Parathyroid adenoma (tissue), 2 donors: ENCODE measurements at regions not wholly inside any gene's neighbourhood (a gene's known extent, or its start where the extent isn't known, plus 50 kb on each side); places are given as distances from the start of the nearest gene placed in this dataset.

Source experiments
- H2AFZ ChIP-seq: fragments of 300-600 bp; sonication (generic); one replicate; pipeline ENCODE4 v1.7.0; 2017; ENCODE audit warnings: antibody characterized with exemption, mild to moderate bottlenecking
- H3K27ac ChIP-seq: fragments of 300-600 bp; sonication (generic); one replicate; pipeline ENCODE4 v1.7.0; 2017
- H3K27me3 ChIP-seq: fragments of 300-600 bp; sonication (generic); one replicate; pipeline ENCODE4 v1.7.0; 2017; ENCODE audit warnings: low read length; ENCODE audit not compliant: control insufficient read depth, insufficient read depth
- H3K36me3 ChIP-seq: fragments of 300-600 bp; sonication (generic); one replicate; pipeline ENCODE4 v1.7.0; 2017; ENCODE audit warnings: low read length; ENCODE audit not compliant: control insufficient read depth, insufficient read depth
- H3K4me1 ChIP-seq: fragments of 300-600 bp; sonication (generic); one replicate; pipeline ENCODE4 v1.7.0; 2017; ENCODE audit warnings: control low read depth
- H3K4me2 ChIP-seq: fragments of 300-600 bp; sonication (generic); one replicate; pipeline ENCODE4 v1.7.0; 2017; ENCODE audit warnings: low read length
- H3K4me3 ChIP-seq: fragments of 300-600 bp; sonication (generic); one replicate; pipeline ENCODE4 v1.7.0; 2017; ENCODE audit warnings: low read depth, low read length
- H3K79me2 ChIP-seq: fragments of 300-600 bp; sonication (generic); one replicate; pipeline ENCODE4 v1.7.0; 2017; ENCODE audit warnings: control low read depth
- H3K9ac ChIP-seq: fragments of 300-600 bp; sonication (generic); one replicate; pipeline ENCODE4 v1.7.0; 2017; ENCODE audit warnings: mild to moderate bottlenecking
- H3K9me3 ChIP-seq: fragments of 300-600 bp; sonication (generic); one replicate; pipeline ENCODE4 v1.7.0; 2017; ENCODE audit warnings: low read length; ENCODE audit not compliant: control insufficient read depth
- TF ChIP-seq, protein P1 (sequence below): fragments of 300-600 bp; sonication (generic); IDR thresholded peaks from one replicate; pipeline ENCODE4 v1.7.0; 2017; ENCODE audit warnings: antibody characterized with exemption, mild to moderate bottlenecking
- donor health status: primary hyperparathyroidism.

DNA sequence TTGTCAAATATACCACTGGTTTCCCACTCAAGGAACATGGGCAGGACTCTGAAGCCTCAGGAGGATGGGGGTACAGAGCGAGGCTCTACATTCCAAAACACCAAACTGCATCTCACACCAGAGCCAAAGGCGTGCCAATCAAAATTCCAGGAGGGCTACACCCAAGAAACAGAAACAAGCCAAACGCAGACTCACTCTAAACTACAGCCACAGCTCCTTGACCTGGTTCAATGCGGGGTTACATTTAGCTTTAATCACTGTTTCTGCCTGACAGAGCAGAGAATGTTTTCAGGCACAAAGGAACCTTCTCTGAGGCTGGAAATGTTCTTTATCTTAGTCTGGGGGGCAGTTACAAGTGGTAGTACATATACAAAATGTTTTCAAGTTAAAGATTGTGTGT lies 2121.5 kb upstream of the AGA start:
- Histone ChIP-seq H3K4me2 (no peak overlapping the region), H3K9ac (no peak overlapping the region), H3K79me2 (no peaks in the 10 kb centered on the region), H3K36me3 (no peaks in the 10 kb centered on the region), H2AFZ (no peak overlapping the region), H3K4me3 (no peak overlapping the region), H3K9me3 (no peaks in the 10 kb centered on the region), H3K4me1 (no peaks in the 10 kb centered on the region), H3K27me3 (no peaks in the 10 kb centered on the region), H3K27ac (no peak overlapping the region)
- TF ChIP-seq, protein P1, sequence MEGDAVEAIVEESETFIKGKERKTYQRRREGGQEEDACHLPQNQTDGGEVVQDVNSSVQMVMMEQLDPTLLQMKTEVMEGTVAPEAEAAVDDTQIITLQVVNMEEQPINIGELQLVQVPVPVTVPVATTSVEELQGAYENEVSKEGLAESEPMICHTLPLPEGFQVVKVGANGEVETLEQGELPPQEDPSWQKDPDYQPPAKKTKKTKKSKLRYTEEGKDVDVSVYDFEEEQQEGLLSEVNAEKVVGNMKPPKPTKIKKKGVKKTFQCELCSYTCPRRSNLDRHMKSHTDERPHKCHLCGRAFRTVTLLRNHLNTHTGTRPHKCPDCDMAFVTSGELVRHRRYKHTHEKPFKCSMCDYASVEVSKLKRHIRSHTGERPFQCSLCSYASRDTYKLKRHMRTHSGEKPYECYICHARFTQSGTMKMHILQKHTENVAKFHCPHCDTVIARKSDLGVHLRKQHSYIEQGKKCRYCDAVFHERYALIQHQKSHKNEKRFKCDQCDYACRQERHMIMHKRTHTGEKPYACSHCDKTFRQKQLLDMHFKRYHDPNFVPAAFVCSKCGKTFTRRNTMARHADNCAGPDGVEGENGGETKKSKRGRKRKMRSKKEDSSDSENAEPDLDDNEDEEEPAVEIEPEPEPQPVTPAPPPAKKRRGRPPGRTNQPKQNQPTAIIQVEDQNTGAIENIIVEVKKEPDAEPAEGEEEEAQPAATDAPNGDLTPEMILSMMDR, result no peak

DNA sequence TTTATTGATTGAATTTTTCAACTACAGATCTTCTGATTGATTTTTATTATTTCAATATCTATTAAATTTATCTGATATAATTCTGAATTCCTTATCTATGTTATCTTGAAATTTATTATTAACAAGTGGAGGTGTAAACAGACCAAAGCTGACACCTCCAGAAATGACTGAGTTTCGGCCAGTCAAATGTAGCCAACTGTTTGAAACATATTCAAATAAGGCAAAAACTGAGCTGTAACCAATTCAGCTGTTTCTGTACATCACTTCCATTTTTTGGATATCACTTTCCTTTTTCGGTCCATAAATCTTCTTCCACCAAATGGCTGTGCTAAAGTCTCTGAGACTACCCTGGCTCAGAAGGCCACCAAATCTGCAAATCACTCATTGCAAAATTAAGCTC lies 2127.3 kb upstream of the AGA start:
- H2AFZ ChIP-seq, result no peak overlapping the region
- no peaks in the 10 kb centered on the region for H3K4me1 ChIP-seq
- H3K4me3 ChIP-seq, result no peak overlapping the region
- no peaks in the 10 kb centered on the region for H3K27me3 ChIP-seq
- H3K4me2 ChIP-seq, result no peak overlapping the region
- TF ChIP-seq, protein P1, result no peak
- H3K27ac ChIP-seq, result no peak overlapping the region
- no peaks in the 10 kb centered on the region for H3K36me3 ChIP-seq
- no peaks in the 10 kb centered on the region for H3K79me2 ChIP-seq
- H3K9me3 ChIP-seq, result no peaks in the 10 kb centered on the region
- no peak overlapping the region for H3K9ac ChIP-seq

DNA sequence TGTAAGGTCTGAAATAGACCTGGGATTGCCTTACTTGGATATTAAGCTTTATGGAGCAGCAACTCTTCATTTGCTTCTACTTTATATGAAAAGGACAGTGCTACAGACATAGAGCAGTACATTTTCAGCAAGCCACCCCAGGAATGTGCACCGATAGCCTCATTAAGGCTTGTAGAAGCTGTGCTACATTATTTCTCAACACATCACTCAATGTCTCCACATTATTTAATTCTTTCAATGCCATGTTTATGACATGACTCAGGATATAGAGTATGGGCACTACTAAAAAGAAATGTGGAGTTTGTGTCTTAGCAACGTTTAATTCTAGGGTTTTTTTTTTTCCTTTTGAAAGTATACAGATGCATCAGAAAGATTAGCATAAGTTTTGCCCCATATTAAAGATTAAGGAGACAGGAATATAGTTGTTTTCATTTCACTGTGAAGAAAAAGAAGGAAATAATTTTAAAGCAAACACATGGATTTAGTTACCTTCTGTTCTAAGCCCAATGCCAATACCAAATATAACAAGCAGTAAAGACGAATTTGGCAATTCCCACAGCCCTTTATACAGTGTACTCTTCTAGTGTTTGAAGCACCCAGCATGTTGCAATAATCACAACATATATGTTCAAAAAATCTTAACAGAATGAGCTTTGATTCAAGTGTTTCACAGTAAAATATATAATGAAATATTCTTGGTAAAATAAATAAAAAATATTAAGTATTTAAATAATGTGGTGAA lies 2140.1 kb upstream of the AGA start:
- TF ChIP-seq, protein P1, result no peak
- Histone ChIP-seq H3K4me2 (no peak overlapping the region), H2AFZ (no peak overlapping the region)

DNA sequence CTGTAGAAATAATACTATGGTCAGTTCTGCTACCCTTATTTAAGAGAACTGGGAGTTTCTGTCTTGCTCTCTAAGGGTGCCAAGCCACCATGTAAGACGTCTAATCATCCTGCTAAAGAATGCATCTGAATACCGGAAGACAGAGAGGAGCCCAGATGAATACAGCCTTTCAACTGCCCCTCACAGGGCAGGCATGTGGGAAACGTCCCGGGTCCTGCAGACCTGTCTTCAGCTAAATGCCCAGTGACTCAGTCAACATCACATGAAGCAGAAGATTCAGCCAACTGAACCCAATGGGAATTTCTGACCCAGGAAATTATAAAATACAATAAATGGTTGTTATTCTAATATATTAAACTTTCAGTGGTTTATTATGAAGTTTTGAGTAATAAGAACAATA lies 2141.0 kb upstream of the AGA start:
- Histone ChIP-seq H3K9ac (no peak overlapping the region), H3K4me3 (no peak overlapping the region), H3K27me3 (no peaks in the 10 kb centered on the region), H3K9me3 (no peaks in the 10 kb centered on the region), H2AFZ (no peak overlapping the region), H3K4me2 (no peak overlapping the region), H3K36me3 (no peaks in the 10 kb centered on the region), H3K4me1 (no peaks in the 10 kb centered on the region), H3K27ac (no peak overlapping the region), H3K79me2 (no peaks in the 10 kb centered on the region)
- TF ChIP-seq, protein P1, result no peak

More for the DNA sequence above, 2140.1 kb upstream of the AGA start:
- no peak overlapping the region for H3K27ac ChIP-seq
- no peaks in the 10 kb centered on the region for H3K4me1 ChIP-seq
- no peaks in the 10 kb centered on the region for H3K36me3 ChIP-seq
- H3K27me3 ChIP-seq, result no peaks in the 10 kb centered on the region
- H3K9ac ChIP-seq, result no peak overlapping the region
- no peak overlapping the region for H3K4me3 ChIP-seq
- no peaks in the 10 kb centered on the region for H3K79me2 ChIP-seq
- no peaks in the 10 kb centered on the region for H3K9me3 ChIP-seq

DNA sequence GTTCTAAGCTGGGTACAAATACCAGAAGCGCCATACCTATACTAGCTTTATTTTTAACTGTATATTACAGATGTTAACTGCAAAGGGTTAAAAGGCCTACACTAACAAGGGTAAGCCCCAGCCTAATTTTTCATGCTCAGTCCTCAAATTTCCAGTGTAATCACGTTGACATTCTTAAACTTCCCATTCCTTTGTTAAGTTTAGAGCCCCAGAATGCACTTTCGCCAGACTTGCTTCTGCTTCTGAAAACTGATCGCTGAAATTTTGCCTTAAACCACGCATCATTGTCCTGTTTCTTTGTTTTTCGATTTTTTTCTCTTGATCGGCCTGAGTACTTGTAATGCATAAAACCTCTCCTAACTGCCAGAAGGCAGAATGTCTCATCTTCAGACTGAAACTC lies 2141.9 kb upstream of the AGA start:
- H3K36me3 ChIP-seq, result no peaks in the 10 kb centered on the region
- H3K4me3 ChIP-seq, result no peak overlapping the region
- no peaks in the 10 kb centered on the region for H3K79me2 ChIP-seq
- no peak overlapping the region for H3K4me2 ChIP-seq
- H3K27ac ChIP-seq, result no peak overlapping the region
- H2AFZ ChIP-seq, result no peak overlapping the region
- H3K4me1 ChIP-seq, result no peaks in the 10 kb centered on the region
- no peak overlapping the region for H3K9ac ChIP-seq
- TF ChIP-seq, protein P1, result no peak
- no peaks in the 10 kb centered on the region for H3K27me3 ChIP-seq
- no peaks in the 10 kb centered on the region for H3K9me3 ChIP-seq
